Activated naive CD4-positive, alpha-beta T cell treated with anti-CD3 and anti-CD28 coated beads, Interleukin-2, amount 50 U/mL, for 16 hours (primary cell): ENCODE measurements at regions not wholly inside any gene's neighbourhood (a gene's known extent, or its start where the extent isn't known, plus 50 kb on each side); places are given as distances from the start of the nearest gene placed in this dataset.
"Not testable (repeated sequence)": the region's sequence is repeated elsewhere in the genome, so short reads cannot be mapped to it uniquely, and the experiment has no call there.

Experiments
- DNase-seq: peaks from one replicate; pipeline ENCODE4 v3.0.0-alpha.2; 2020

DNA sequence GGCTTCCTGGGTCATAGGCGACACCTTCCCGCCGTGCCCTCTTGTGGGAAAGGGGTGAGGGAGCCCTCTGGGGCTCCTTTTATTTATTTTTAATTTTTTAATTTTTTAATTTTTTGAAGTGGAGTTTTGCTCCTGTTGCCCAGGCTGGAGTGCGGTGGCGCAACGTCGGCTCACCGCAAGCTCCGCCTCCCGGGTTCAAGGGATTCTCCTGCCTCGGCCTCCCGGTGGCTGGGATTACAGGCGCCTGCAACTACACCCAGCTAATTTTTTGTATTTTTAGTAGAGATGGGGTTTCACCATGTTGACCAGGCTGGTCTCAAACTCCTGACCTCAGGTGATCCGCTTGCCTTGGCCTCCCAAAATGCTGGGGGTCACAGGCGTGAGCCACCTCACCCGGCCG lies 49.9 kb upstream of the ELFN1 start:
- not testable (repeated sequence) for DNase-seq

DNA sequence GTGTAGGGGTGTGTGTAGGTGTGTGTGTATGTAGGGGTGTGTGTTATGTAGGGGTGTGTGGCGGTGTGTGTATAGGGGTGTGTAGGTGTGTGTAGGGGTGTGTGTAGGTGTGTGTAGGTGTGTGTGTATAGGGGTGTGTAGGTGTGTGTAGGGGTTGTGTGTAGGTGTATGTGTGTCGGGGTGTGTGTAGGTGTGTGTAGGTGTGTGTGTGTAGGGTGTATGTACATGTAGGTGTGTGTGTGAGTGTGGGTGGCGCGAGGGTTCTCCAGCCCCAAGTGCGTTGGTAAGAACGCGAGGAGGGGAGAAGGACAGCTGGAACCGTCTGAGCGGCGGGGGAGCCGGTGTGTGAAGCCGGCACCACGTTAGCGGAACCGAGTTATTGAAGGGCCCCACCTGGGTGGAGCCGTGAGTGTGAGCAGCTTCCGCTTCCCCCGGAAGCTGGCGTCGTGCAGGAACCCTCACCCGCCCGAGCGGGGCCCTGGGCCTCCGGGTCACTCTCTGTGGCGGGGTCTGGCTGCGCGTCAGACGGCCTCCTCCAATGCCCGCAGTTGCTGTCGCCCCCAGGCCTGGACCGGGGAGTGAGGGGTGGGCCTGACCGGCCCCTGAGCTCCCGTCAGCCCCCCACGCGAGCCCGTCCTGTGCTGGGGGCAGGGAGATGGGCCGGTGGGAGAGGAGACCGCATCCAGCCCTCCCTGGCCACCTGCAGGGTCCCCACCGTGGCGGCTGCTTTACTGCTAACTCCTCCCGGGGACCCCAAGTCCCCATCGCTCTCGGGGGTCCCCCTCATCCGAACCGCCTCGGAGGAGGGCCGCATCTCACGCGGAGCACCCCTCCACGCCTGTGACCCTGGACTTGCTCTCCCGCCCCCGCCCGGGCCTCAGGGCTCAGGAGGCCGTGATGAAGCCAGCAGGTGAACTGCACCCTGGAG lies 49.6 kb upstream of the PSMG3 start:
- DNase-seq, result peak; percentile 26
